Kidney (tissue), 13 donors: ENCODE measurements at regions not wholly inside any gene's neighbourhood (a gene's known extent, or its start where the extent isn't known, plus 50 kb on each side); places are given as distances from the start of the nearest gene placed in this dataset.

Experiments
- DNase-seq, 5 donors: peaks; one replicate each; pipeline ENCODE4 v3.0.0-alpha.2; 2013 to 2020
- FAIRE-seq: peaks from 2 replicates; lab custom pipeline; 2012; peaks lifted over from hg19 to GRCh38; lab: Jason Lieb, UNC
- H3K27ac ChIP-seq, 2 donors: one replicate each; pipeline ENCODE4 v1.7.0; 2013; ENCODE audit warnings: low read depth in 2 of 2, low read length in 2 of 2, inconsistent platforms in 1 of 2
- H3K27me3 ChIP-seq: one replicate; pipeline ENCODE4 v1.7.1; 2013; ENCODE audit warnings: low read length, inconsistent platforms; ENCODE audit not compliant: control insufficient read depth, insufficient read depth
- H3K36me3 ChIP-seq, 3 donors: one replicate each; pipeline versions ENCODE4 v1.7.0 to v1.7.1; 2013; ENCODE audit warnings: low read length in 3 of 3, control low read depth in 1 of 3, inconsistent platforms in 1 of 3; ENCODE audit not compliant: insufficient read depth in 3 of 3, control insufficient read depth in 2 of 3
- H3K4me1 ChIP-seq, 3 donors: one replicate each; pipeline versions ENCODE4 v1.7.0 to v1.7.1; 2013; ENCODE audit warnings: low read length in 3 of 3, inconsistent platforms in 1 of 3, low read depth in 1 of 3; ENCODE audit not compliant: control insufficient read depth in 2 of 3, insufficient read depth in 2 of 3
- H3K4me3 ChIP-seq, 3 donors: one replicate each; pipeline versions ENCODE4 v1.7.0 to v1.8.1; 2013; ENCODE audit warnings: low read length in 3 of 3, control low read depth in 1 of 3, inconsistent platforms in 1 of 3
- H3K9ac ChIP-seq, 3 donors: one replicate each; pipeline versions ENCODE4 v1.7.0 to v1.7.1; 2013; ENCODE audit warnings: low read length in 3 of 3, control low read depth in 1 of 3, inconsistent platforms in 1 of 3
- H3K9me3 ChIP-seq, 3 donors: one replicate each; pipeline versions ENCODE4 v1.7.0 to v1.7.1; 2013; ENCODE audit warnings: low read length in 3 of 3, control low read depth in 1 of 3, inconsistent platforms in 1 of 3; ENCODE audit not compliant: control insufficient read depth in 2 of 3, insufficient read depth in 1 of 3
- intact Hi-C: fragments of 100-400 bp; cut with DNase I; formaldehyde crosslinking; loops from one replicate; pipeline ENCODE4 v1.11.1; 2022
- TF ChIP-seq, protein P1 (sequence below): IDR thresholded peaks from 3 replicates; pipeline ENCODE4 v1.5.1; 2012; ENCODE audit warnings: mild to moderate bottlenecking, moderate library complexity, borderline replicate concordance; ENCODE audit not compliant: insufficient read depth; ENCODE audit errors: extremely low read depth
- donor health status: control.
- donor health status: control.
- donor health status: control.
- donor health status: control.
- donor health status: control.
- donor health status: DM: yes; HTN: yes; CAD: no.
- donor health status: Normal renal cell carcinoma (clear cell type).

DNA sequence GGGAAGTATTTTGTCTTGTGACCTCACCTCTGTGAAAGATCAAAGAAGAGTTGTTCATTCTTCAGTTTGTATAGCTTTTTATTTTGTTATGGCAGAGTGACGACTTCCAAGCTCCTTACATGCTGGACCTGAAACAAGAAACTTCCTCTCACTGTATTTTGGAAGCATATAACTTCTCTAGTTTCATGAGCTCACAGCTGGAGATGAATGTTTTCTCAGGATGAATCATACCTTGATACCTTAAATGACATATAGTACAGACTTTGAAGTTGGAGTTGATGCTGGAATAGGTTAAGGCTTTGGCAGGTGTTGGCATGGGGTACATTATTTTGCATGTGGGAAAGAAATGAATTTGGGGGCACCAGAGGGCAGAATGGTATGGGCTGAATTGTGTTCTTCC is 112.5 kb downstream of the SLC25A46 start:
- H3K27ac ChIP-seq: no peak overlapping the region
- TF ChIP-seq, protein P1, sequence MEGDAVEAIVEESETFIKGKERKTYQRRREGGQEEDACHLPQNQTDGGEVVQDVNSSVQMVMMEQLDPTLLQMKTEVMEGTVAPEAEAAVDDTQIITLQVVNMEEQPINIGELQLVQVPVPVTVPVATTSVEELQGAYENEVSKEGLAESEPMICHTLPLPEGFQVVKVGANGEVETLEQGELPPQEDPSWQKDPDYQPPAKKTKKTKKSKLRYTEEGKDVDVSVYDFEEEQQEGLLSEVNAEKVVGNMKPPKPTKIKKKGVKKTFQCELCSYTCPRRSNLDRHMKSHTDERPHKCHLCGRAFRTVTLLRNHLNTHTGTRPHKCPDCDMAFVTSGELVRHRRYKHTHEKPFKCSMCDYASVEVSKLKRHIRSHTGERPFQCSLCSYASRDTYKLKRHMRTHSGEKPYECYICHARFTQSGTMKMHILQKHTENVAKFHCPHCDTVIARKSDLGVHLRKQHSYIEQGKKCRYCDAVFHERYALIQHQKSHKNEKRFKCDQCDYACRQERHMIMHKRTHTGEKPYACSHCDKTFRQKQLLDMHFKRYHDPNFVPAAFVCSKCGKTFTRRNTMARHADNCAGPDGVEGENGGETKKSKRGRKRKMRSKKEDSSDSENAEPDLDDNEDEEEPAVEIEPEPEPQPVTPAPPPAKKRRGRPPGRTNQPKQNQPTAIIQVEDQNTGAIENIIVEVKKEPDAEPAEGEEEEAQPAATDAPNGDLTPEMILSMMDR: no peak
- no peaks in the 10 kb centered on the region for H3K4me1 ChIP-seq
- intact Hi-C loops: no loop called here
- DNase-seq: no peak
- no peaks in the 10 kb centered on the region for H3K9me3 ChIP-seq
- no peak for FAIRE-seq
- no peak overlapping the region for H3K4me3 ChIP-seq
- H3K27me3 ChIP-seq: no peaks in the 10 kb centered on the region
- no peaks in the 10 kb centered on the region for H3K36me3 ChIP-seq
- H3K9ac ChIP-seq: no peak overlapping the region

GRCh38 chr5:110852053-110852452 is 113.2 kb downstream of the SLC25A46 start:
- no peak overlapping the region for H3K9ac ChIP-seq
- no peak overlapping the region for H3K27ac ChIP-seq
- TF ChIP-seq, protein P1: no peak
- no peaks in the 10 kb centered on the region for H3K9me3 ChIP-seq
- H3K4me1 ChIP-seq: no peaks in the 10 kb centered on the region
- DNase-seq: no peak
- intact Hi-C loops: no loop called here
- no peaks in the 10 kb centered on the region for H3K36me3 ChIP-seq
- no peaks in the 10 kb centered on the region for H3K27me3 ChIP-seq
- no peak for FAIRE-seq
- no peak overlapping the region for H3K4me3 ChIP-seq

DNA sequence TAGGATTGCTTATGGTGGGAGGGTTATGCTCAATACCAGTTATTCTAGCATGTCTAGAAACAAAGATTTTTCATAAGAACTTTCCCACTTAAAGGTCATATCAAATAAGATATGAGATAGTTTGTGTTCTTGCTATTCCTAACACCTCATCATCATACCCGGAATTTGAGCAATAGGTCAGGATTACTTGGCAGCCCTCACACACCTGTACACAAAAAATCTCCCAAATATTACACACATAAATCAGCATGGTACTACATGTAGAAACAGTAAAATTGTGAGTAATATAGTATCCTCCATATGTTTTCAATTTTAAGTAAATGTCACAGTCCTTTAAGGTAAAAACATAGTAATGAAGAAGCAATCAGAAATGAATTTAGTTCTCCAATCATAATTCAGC is 113.7 kb downstream of the SLC25A46 start:
- DNase-seq: no peak
- H3K9ac ChIP-seq: no peak overlapping the region
- FAIRE-seq: no peak
- H3K4me3 ChIP-seq: no peak overlapping the region
- H3K36me3 ChIP-seq: no peaks in the 10 kb centered on the region
- intact Hi-C loops: no loop called here
- H3K9me3 ChIP-seq: no peaks in the 10 kb centered on the region
- no peaks in the 10 kb centered on the region for H3K27me3 ChIP-seq
- no peaks in the 10 kb centered on the region for H3K4me1 ChIP-seq
- TF ChIP-seq, protein P1: no peak
- no peak overlapping the region for H3K27ac ChIP-seq

DNA sequence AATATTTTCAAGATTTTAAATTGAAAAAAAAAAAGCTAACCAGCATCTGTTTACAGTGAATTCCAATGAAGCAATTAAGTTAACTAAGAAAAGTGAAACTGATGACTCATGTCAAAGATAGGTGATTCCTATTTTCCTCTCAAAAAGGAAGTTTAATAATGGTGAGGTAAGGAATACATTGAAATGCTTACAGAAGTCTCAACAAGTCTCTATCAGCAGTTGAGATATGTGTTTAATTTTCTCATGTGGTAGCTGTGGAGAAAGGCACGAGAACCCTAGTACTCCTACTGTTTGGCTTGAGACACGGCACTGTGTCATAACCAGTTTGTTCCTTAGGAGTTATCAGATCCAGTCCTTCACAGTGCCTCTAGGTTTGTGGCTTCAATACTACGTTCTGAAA is 114.5 kb downstream of the SLC25A46 start:
- no peak overlapping the region for H3K4me3 ChIP-seq
- H3K36me3 ChIP-seq: no peaks in the 10 kb centered on the region
- no peaks in the 10 kb centered on the region for H3K9me3 ChIP-seq
- no peak overlapping the region for H3K9ac ChIP-seq
- H3K27ac ChIP-seq: no peak overlapping the region
- no peaks in the 10 kb centered on the region for H3K4me1 ChIP-seq
- intact Hi-C loops: no loop called here
- FAIRE-seq (no peak), DNase-seq (no peak)
- TF ChIP-seq, protein P1: no peak
- no peaks in the 10 kb centered on the region for H3K27me3 ChIP-seq
